KMS-11 (cell line): ENCODE measurements at regions not wholly inside any gene's neighbourhood (a gene's known extent, or its start where the extent isn't known, plus 50 kb on each side); places are given as distances from the start of the nearest gene placed in this dataset.

ENCODE experiments used
- H2AFZ ChIP-seq: fragments of 200-600 bp; sonication (generic); 2 replicates; pipeline ENCODE4 v1.6.1; 2016; ENCODE audit warnings: antibody characterized with exemption, mixed run types, low read depth
- H3K27ac ChIP-seq: fragments of 200-600 bp; sonication (generic); 2 replicates; pipeline ENCODE4 v1.6.1; 2016; ENCODE audit warnings: mild to moderate bottlenecking, mixed run types
- H3K27me3 ChIP-seq: fragments of 200-600 bp; sonication (generic); 2 replicates; pipeline ENCODE4 v1.6.1; 2017; ENCODE audit warnings: mild to moderate bottlenecking, low read depth, mixed run types, moderate library complexity; ENCODE audit not compliant: insufficient read depth
- H3K36me3 ChIP-seq: fragments of 200-600 bp; sonication (generic); 2 replicates; pipeline ENCODE4 v1.6.1; 2017; ENCODE audit warnings: mild to moderate bottlenecking, mixed run types; ENCODE audit not compliant: insufficient read depth
- H3K4me1 ChIP-seq: fragments of 200-600 bp; sonication (generic); 2 replicates; pipeline ENCODE4 v1.6.1; 2016; ENCODE audit warnings: mild to moderate bottlenecking, low read depth, mixed run types; ENCODE audit not compliant: poor library complexity, severe bottlenecking
- H3K4me2 ChIP-seq: fragments of 200-600 bp; sonication (generic); 2 replicates; pipeline ENCODE4 v1.7.0; 2016; ENCODE audit warnings: mild to moderate bottlenecking, mixed run types
- H3K4me3 ChIP-seq: fragments of 200-600 bp; sonication (generic); IDR thresholded peaks from 2 replicates; pipeline ENCODE4 v1.6.1; 2017; ENCODE audit warnings: low read depth, low read length, mixed read lengths; ENCODE audit not compliant: insufficient read depth
- H3K79me2 ChIP-seq: fragments of 200-600 bp; sonication (generic); 2 replicates; pipeline ENCODE4 v1.6.1; 2016; ENCODE audit warnings: low read depth, mixed run types; ENCODE audit not compliant: insufficient read depth
- H3K9ac ChIP-seq: fragments of 200-600 bp; sonication (generic); 2 replicates; pipeline ENCODE4 v1.6.1; 2016; ENCODE audit warnings: mild to moderate bottlenecking, mixed run types
- H4K20me1 ChIP-seq: fragments of 200-600 bp; sonication (generic); 2 replicates; pipeline ENCODE4 v1.6.1; 2016; ENCODE audit warnings: mild to moderate bottlenecking, mixed run types; ENCODE audit not compliant: insufficient read depth
- CTCF ChIP-seq: fragments of 200-600 bp; sonication (generic); conservative IDR thresholded peaks from 2 replicates; pipeline ENCODE4 v1.6.1; 2017; ENCODE audit warnings: low read depth, mild to moderate bottlenecking, antibody characterized with exemption, low read length, moderate library complexity, mixed read lengths

GRCh38 chr15:61403884-61404283, 174.8 kb upstream of the RORA start:
- no peak overlapping the region for H3K4me2 ChIP-seq
- H3K27ac ChIP-seq = no peak overlapping the region
- no peak overlapping the region for H3K4me3 ChIP-seq
- no peak overlapping the region for H3K9ac ChIP-seq
- H3K4me1 ChIP-seq = no peaks in the 10 kb centered on the region
- H4K20me1 ChIP-seq = no peaks in the 10 kb centered on the region
- no peak for TF ChIP-seq CTCF
- no peak overlapping the region for H2AFZ ChIP-seq
- no peaks in the 10 kb centered on the region for H3K27me3 ChIP-seq
- no peaks in the 10 kb centered on the region for H3K36me3 ChIP-seq
- H3K79me2 ChIP-seq = no peaks in the 10 kb centered on the region

- H3K9ac ChIP-seq = no peak overlapping the region
- no peak overlapping the region for H3K4me3 ChIP-seq
- no peaks in the 10 kb centered on the region for H3K79me2 ChIP-seq
- no peaks in the 10 kb centered on the region for H4K20me1 ChIP-seq
- H3K27ac ChIP-seq = no peak overlapping the region
- H2AFZ ChIP-seq = no peak overlapping the region
- no peaks in the 10 kb centered on the region for H3K27me3 ChIP-seq
- H3K4me1 ChIP-seq = no peaks in the 10 kb centered on the region
- no peaks in the 10 kb centered on the region for H3K36me3 ChIP-seq
- no peak for TF ChIP-seq CTCF
- no peak overlapping the region for H3K4me2 ChIP-seq
These were observed 173.0 kb upstream of the RORA start for GRCh38 chr15:61401903-61402698.

GRCh38 chr15:61398310-61398709, 169.2 kb upstream of the RORA start:
- H3K4me3 ChIP-seq = no peak overlapping the region
- no peak for TF ChIP-seq CTCF
- H4K20me1 ChIP-seq = no peaks in the 10 kb centered on the region
- no peak overlapping the region for H3K27ac ChIP-seq
- H3K36me3 ChIP-seq = no peaks in the 10 kb centered on the region
- no peak overlapping the region for H2AFZ ChIP-seq
- no peak overlapping the region for H3K4me2 ChIP-seq
- H3K9ac ChIP-seq = no peak overlapping the region
- H3K79me2 ChIP-seq = no peaks in the 10 kb centered on the region
- H3K27me3 ChIP-seq = no peaks in the 10 kb centered on the region
- H3K4me1 ChIP-seq = peaks cover 20% of the 10 kb centered on the region

DNA sequence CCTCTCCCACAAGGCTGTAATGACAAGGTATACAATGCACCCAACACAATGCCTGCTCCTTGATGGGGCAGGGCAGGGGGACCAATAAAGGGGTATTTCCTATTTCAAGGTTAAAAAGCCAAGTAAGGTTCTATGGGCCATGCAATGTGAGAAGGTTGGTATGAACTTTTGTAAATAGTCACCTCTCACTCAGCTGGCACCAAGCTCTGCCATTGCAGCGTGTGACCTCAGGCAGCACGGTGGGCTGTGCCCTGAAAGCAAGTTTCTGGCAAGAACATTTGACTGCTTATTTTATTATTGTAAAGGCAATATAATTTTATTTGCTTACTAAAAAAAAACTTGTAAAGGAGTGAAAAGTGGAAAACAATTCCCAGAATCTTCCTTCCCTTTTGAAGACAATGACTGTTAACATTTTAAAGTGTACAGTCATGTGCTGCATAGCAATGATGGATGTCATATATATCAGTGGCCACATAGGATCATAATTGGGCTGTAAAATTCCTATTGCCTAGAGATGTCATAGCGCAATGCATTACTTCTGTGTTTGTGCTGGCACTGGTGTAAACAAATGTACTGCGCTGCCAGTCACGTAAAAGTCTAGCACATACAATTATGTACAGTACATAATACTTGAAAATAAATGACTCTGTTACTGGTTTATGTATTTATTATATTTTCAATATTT, 167.3 kb upstream of the RORA start:
- no peaks in the 10 kb centered on the region for H4K20me1 ChIP-seq
- no peak overlapping the region for H3K4me3 ChIP-seq
- H3K79me2 ChIP-seq = no peaks in the 10 kb centered on the region
- TF ChIP-seq CTCF = no peak
- H3K9ac ChIP-seq = no peak overlapping the region
- no peaks in the 10 kb centered on the region for H3K36me3 ChIP-seq
- no peaks in the 10 kb centered on the region for H3K27me3 ChIP-seq
- no peak overlapping the region for H2AFZ ChIP-seq
- peaks cover 27% of the 10 kb centered on the region for H3K4me1 ChIP-seq
- H3K27ac ChIP-seq = no peak overlapping the region
- H3K4me2 ChIP-seq = no peak overlapping the region
